DMS153 (cell line): ENCODE measurements at regions not wholly inside any gene's neighbourhood (a gene's known extent, or its start where the extent isn't known, plus 50 kb on each side); places are given as distances from the start of the nearest gene placed in this dataset.
"Not testable (repeated sequence)": the region's sequence is repeated elsewhere in the genome, so short reads cannot be mapped to it uniquely, and the experiment has no call there.

Experiments
- DNase-seq: peaks from one replicate; lab custom pipeline; 2025; lab: John Stamatoyannopoulos, UW

DNA sequence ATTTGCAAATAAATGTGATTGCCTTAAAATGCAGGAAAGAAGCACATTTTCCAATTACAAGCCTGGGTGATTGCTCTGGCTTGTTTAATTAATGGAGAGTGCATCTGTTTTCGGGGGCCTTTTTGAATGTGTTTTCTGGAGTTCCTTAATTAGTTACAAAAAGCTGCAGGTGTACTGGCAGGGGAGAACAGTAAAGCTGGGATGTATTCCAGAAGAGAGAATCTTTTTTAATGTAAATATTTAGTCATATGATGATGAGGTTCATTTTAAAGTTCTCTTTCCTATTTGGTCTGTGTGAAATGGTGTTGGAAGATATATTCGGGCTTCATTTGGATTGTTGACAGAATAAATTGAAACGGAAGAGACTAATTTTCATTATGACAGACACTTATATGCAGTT lies 70.9 kb upstream of the N4BP1 start:
- no peak for DNase-seq

GRCh38 chr16:48676836-48677235 lies 66.9 kb upstream of the N4BP1 start:
- no peak for DNase-seq

DNA sequence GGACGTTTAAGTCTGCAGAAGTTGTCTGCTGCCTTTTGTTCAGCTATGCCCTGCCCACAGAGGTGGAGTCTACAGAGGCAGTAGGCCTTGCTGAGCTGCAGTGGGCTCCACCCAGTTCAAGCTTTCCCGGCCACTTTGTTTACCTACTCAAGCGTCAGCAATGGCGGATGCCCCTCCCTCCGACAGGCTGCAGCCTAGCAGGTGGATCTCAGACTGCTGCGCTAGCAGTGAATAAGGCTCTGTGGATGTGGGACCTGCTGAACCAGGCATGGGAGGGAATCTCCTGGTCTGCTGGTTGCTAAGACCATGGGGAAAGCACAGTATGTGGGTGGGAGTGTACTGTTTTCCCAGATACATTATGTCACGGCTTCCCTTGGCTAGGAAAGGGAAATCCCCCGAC lies 58.2 kb upstream of the N4BP1 start:
- not testable (repeated sequence) for DNase-seq

GRCh38 chr16:48659940-48660339 lies 50.0 kb upstream of the N4BP1 start:
- DNase-seq: no peak
